Uterus (tissue), 3 donors: ENCODE measurements at regions not wholly inside any gene's neighbourhood (a gene's known extent, or its start where the extent isn't known, plus 50 kb on each side); places are given as distances from the start of the nearest gene placed in this dataset.

Source experiments
- DNase-seq, 2 donors: peaks; one replicate each; pipeline ENCODE4 v3.0.0-alpha.2; 2019 to 2020
- H3K27ac ChIP-seq, 2 donors: fragments of 200-600 bp; sonication (generic); 1 replicate in 1 of 2; 2 replicates in 1 of 2; pipeline ENCODE4 v1.5.1; 2016 to 2018
- H3K27me3 ChIP-seq, 2 donors: fragments of 200-600 bp; sonication (generic); one replicate each; pipeline ENCODE4 v1.5.1; 2018 to 2019; ENCODE audit warnings: control low read depth in 1 of 2
- H3K36me3 ChIP-seq, 2 donors: fragments of 200-600 bp; sonication (generic); one replicate each; pipeline ENCODE4 v1.5.1; 2019; ENCODE audit warnings: control low read depth in 1 of 2
- H3K4me1 ChIP-seq, 2 donors: fragments of 200-600 bp; sonication (generic); one replicate each; pipeline ENCODE4 v1.5.1; 2018 to 2019; ENCODE audit warnings: control low read depth in 1 of 2
- H3K4me3 ChIP-seq, 2 donors: fragments of 200-600 bp; sonication (generic); 1 replicate in 1 of 2; 2 replicates in 1 of 2; pipeline ENCODE4 v1.5.1; 2018 to 2019; ENCODE audit warnings: mild to moderate bottlenecking in 1 of 2
- H3K9me3 ChIP-seq, 2 donors: fragments of 200-600 bp; sonication (generic); one replicate each; pipeline ENCODE4 v1.5.1; 2019; ENCODE audit warnings: control low read depth in 1 of 2
- CTCF ChIP-seq, 4 experiments: fragments of 200-600 bp in 2 of 4; fragments of 450-650 bp in 2 of 4; sonication (generic) in 2 of 4; IDR thresholded peaks; one replicate each; pipeline ENCODE4 v1.5.1; 2016 to 2019; ENCODE audit warnings: antibody characterized with exemption in 4 of 4, mild to moderate bottlenecking in 2 of 4, moderate library complexity in 1 of 4
- POLR2A ChIP-seq, 2 donors: fragments of 450-650 bp; IDR thresholded peaks; one replicate each; pipeline ENCODE4 v1.6.1; 2016; ENCODE audit warnings: antibody characterized with exemption in 2 of 2, mild to moderate bottlenecking in 1 of 2, moderate library complexity in 1 of 2
- intact Hi-C: fragments of 100-400 bp; cut with DNase I; formaldehyde crosslinking; loops from one replicate; pipeline ENCODE4 v1.15.1; 2023; ENCODE audit warnings: low total_unique reads
- donor health status: DM: yes; HTN: yes; CAD: no.

- DNase-seq: no peak
- TF ChIP-seq CTCF (IDR thresholded peaks at IDR 0.05): no peak
- TF ChIP-seq POLR2A (IDR thresholded peaks at IDR 0.05): no peak
Measured at GRCh38 chr7:25647872-25648271, 419.6 kb upstream of the NPVF start.

GRCh38 chr7:25652366-25652765, 424.1 kb upstream of the NPVF start:
- TF ChIP-seq POLR2A (IDR thresholded peaks at IDR 0.05): no peak
- no peak for TF ChIP-seq CTCF (IDR thresholded peaks at IDR 0.05)
- intact Hi-C loops: no loop called here

More at GRCh38 chr7:25647872-25648271, 419.6 kb upstream of the NPVF start:
- intact Hi-C loops: no loop called here
- H3K4me3 ChIP-seq: no peak overlapping the region
- no peaks in the 10 kb centered on the region for H3K9me3 ChIP-seq
- no peaks in the 10 kb centered on the region for H3K36me3 ChIP-seq
- no peaks in the 10 kb centered on the region for H3K27me3 ChIP-seq
- H3K27ac ChIP-seq: no peak overlapping the region
- H3K4me1 ChIP-seq: no peaks in the 10 kb centered on the region

GRCh38 chr7:25653384-25653783, 425.1 kb upstream of the NPVF start:
- no peaks in the 10 kb centered on the region for H3K36me3 ChIP-seq
- TF ChIP-seq CTCF (IDR thresholded peaks at IDR 0.05) (no peak), POLR2A (IDR thresholded peaks at IDR 0.05) (no peak)
- intact Hi-C loops: no loop called here
- DNase-seq: no peak
- H3K27ac ChIP-seq: no peak overlapping the region
- no peaks in the 10 kb centered on the region for H3K27me3 ChIP-seq
- H3K4me3 ChIP-seq: no peak overlapping the region
- H3K4me1 ChIP-seq: no peaks in the 10 kb centered on the region
- no peaks in the 10 kb centered on the region for H3K9me3 ChIP-seq

More at GRCh38 chr7:25652366-25652765, 424.1 kb upstream of the NPVF start:
- no peak overlapping the region for H3K27ac ChIP-seq
- DNase-seq: no peak
- H3K9me3 ChIP-seq: no peaks in the 10 kb centered on the region
- no peaks in the 10 kb centered on the region for H3K27me3 ChIP-seq
- no peak overlapping the region for H3K4me3 ChIP-seq
- no peaks in the 10 kb centered on the region for H3K36me3 ChIP-seq
- no peaks in the 10 kb centered on the region for H3K4me1 ChIP-seq

GRCh38 chr7:25656071-25656470, 427.8 kb upstream of the NPVF start:
- no peaks in the 10 kb centered on the region for H3K9me3 ChIP-seq
- intact Hi-C loops: no loop called here
- no peaks in the 10 kb centered on the region for H3K27me3 ChIP-seq
- no peaks in the 10 kb centered on the region for H3K4me1 ChIP-seq
- H3K4me3 ChIP-seq: no peak overlapping the region
- TF ChIP-seq POLR2A (IDR thresholded peaks at IDR 0.05) (no peak), CTCF (IDR thresholded peaks at IDR 0.05) (no peak)
- H3K27ac ChIP-seq: peak overlapping the region; percentile 54 to 82
- DNase-seq: no peak
- H3K36me3 ChIP-seq: no peaks in the 10 kb centered on the region

- no peak for DNase-seq
- no peaks in the 10 kb centered on the region for H3K36me3 ChIP-seq
- no peak for TF ChIP-seq POLR2A (IDR thresholded peaks at IDR 0.05)
- TF ChIP-seq CTCF (IDR thresholded peaks at IDR 0.05): no peak
- H3K4me3 ChIP-seq: no peak overlapping the region
- intact Hi-C loops: no loop called here
- H3K4me1 ChIP-seq: no peaks in the 10 kb centered on the region
- no peaks in the 10 kb centered on the region for H3K9me3 ChIP-seq
- no peaks in the 10 kb centered on the region for H3K27me3 ChIP-seq
- peak overlapping the region; percentile 54 to 82 for H3K27ac ChIP-seq
Measured at GRCh38 chr7:25656581-25657026, 428.3 kb upstream of the NPVF start.
